Spleen (tissue), 11 donors: ENCODE measurements at regions not wholly inside any gene's neighbourhood (a gene's known extent, or its start where the extent isn't known, plus 50 kb on each side); places are given as distances from the start of the nearest gene placed in this dataset.

ENCODE experiments used
- DNase-seq: peaks from one replicate; pipeline ENCODE4 v3.0.0-alpha.2; 2020
- H3K27ac ChIP-seq, 8 donors: fragments of 200-600 bp; sonication (generic) in 7 of 8; 1 replicate in 4 of 8; 2 replicates in 4 of 8; pipeline versions ENCODE4 v1.5.0 to v1.8.0; 2016 to 2021; ENCODE audit warnings: inconsistent platforms in 4 of 8, mild to moderate bottlenecking in 4 of 8, moderate library complexity in 1 of 8
- H3K27me3 ChIP-seq, 7 donors: fragments of 200-600 bp; sonication (generic) in 6 of 7; replicated peaks in 1 of 7; 1 replicate in 4 of 7; 2 replicates in 3 of 7; pipeline versions ENCODE4 v1.5.0 to v1.8.0; 2016 to 2021; ENCODE audit warnings: inconsistent platforms in 3 of 7, mild to moderate bottlenecking in 1 of 7
- H3K36me3 ChIP-seq, 6 donors: fragments of 200-600 bp; sonication (generic) in 5 of 6; 1 replicate in 4 of 6; 2 replicates in 2 of 6; pipeline versions ENCODE4 v1.5.0 to v1.8.0; 2016 to 2021; ENCODE audit warnings: inconsistent platforms in 2 of 6
- H3K4me1 ChIP-seq, 6 donors: fragments of 200-600 bp; sonication (generic) in 5 of 6; 1 replicate in 3 of 6; 2 replicates in 3 of 6; pipeline versions ENCODE4 v1.5.0 to v1.8.0; 2016 to 2021; ENCODE audit warnings: inconsistent platforms in 3 of 6
- H3K4me3 ChIP-seq, 8 donors: fragments of 200-600 bp; sonication (generic) in 7 of 8; 1 replicate in 4 of 8; 2 replicates in 4 of 8; pipeline versions ENCODE4 v1.5.0 to v1.8.0; 2016 to 2021; ENCODE audit warnings: inconsistent platforms in 4 of 8, mild to moderate bottlenecking in 4 of 8, moderate library complexity in 2 of 8
- H3K9me3 ChIP-seq, 8 donors: fragments of 200-600 bp; sonication (generic) in 7 of 8; 1 replicate in 4 of 8; 2 replicates in 4 of 8; pipeline versions ENCODE4 v1.5.0 to v1.8.0; 2016 to 2021; ENCODE audit warnings: inconsistent platforms in 4 of 8
- CTCF ChIP-seq, 11 experiments: fragments of 200-600 bp in 7 of 11; fragments of 450-650 bp in 4 of 11; sonication (generic) in 4 of 11; IDR thresholded peaks in 8 of 11; conservative IDR thresholded peaks in 3 of 11; 1 replicate in 7 of 11; 2 replicates in 4 of 11; pipeline versions ENCODE4 v1.4.0 to v1.8.0; 2016 to 2021; ENCODE audit warnings: antibody characterized with exemption in 11 of 11, inconsistent platforms in 4 of 11, mild to moderate bottlenecking in 1 of 11
- POLR2A ChIP-seq, 3 donors: fragments of 450-650 bp; IDR thresholded peaks; one replicate each; pipeline ENCODE4 v1.5.1; 2017; ENCODE audit warnings: antibody characterized with exemption in 3 of 3, mild to moderate bottlenecking in 1 of 3
- POLR2AphosphoS5 ChIP-seq, 3 donors: sonication (generic); formaldehyde crosslinking; IDR thresholded peaks; one replicate each; pipeline ENCODE4 v1.5.1; 2017; ENCODE audit warnings: antibody characterized with exemption in 3 of 3
- WGBS, 5 donors: extraction: QIAGEN DNeasy Blood & Tissue Kit in 3 of 5; methylation state at CpG; one replicate each; pipeline versions ENCODE4 v1.1.5 to v1.1.7; 2013 to 2018; 5-methylcytosine and 5-hydroxymethylcytosine counted together
- intact Hi-C: fragments of 100-400 bp; cut with DNase I; formaldehyde crosslinking; loops from one replicate; pipeline ENCODE4 v1.15.0; 2023; ENCODE audit warnings: low total_unique reads
- donor health status: healthy with polysubstance abuse.
- donor health status: DM: no; HTN: no; CAD: no; lungs with moderate emphysema.
- donor health status: DM: no; HTN: no; CAD: no.
- donor health status: Bipolar disorder and iron deficiency.
- donor health status: healthy.
- donor health status: DM: no; HTN: no; CAD: no.
- donor health status: DM: yes; HTN: yes; CAD: no.

- intact Hi-C loops: no loop called here
- no peak for DNase-seq
Measured at GRCh38 chr4:35649778-35650177, 594.5 kb downstream of the ARAP2 start.

GRCh38 chr4:35652197-35652596 lies 592.1 kb downstream of the ARAP2 start:
- H3K4me3 ChIP-seq: no peak overlapping the region
- no peak for DNase-seq
- no peaks in the 10 kb centered on the region for H3K27me3 ChIP-seq
- TF ChIP-seq POLR2AphosphoS5 (IDR thresholded peaks at IDR 0.05): no peak
- TF ChIP-seq CTCF (IDR thresholded peaks at IDR 0.05 in 8 of 11, conservative IDR thresholded peaks at IDR 0.05 in 3 of 11): no peak
- no peak for TF ChIP-seq POLR2A (IDR thresholded peaks at IDR 0.05)
- no peaks in the 10 kb centered on the region for H3K36me3 ChIP-seq
- H3K4me1 ChIP-seq: no peaks in the 10 kb centered on the region
- no peaks in the 10 kb centered on the region for H3K9me3 ChIP-seq
- 71 to 87% (median 77%) methylated on average over 4 of the region's 4 CpGs for WGBS, 5 donors
- H3K27ac ChIP-seq: no peak overlapping the region
- intact Hi-C loops: no loop called here

More at GRCh38 chr4:35649778-35650177, 594.5 kb downstream of the ARAP2 start:
- H3K9me3 ChIP-seq: no peaks in the 10 kb centered on the region
- H3K4me1 ChIP-seq: no peaks in the 10 kb centered on the region
- H3K36me3 ChIP-seq: no peaks in the 10 kb centered on the region
- no peak overlapping the region for H3K4me3 ChIP-seq
- H3K27ac ChIP-seq: no peak overlapping the region
- H3K27me3 ChIP-seq: no peaks in the 10 kb centered on the region
- TF ChIP-seq CTCF (IDR thresholded peaks at IDR 0.05 in 8 of 11, conservative IDR thresholded peaks at IDR 0.05 in 3 of 11) (no peak), POLR2A (IDR thresholded peaks at IDR 0.05) (no peak), POLR2AphosphoS5 (IDR thresholded peaks at IDR 0.05) (no peak)

- TF ChIP-seq CTCF (IDR thresholded peaks at IDR 0.05 in 8 of 11, conservative IDR thresholded peaks at IDR 0.05 in 3 of 11): no peak
- no peak for TF ChIP-seq POLR2AphosphoS5 (IDR thresholded peaks at IDR 0.05)
- no peak for TF ChIP-seq POLR2A (IDR thresholded peaks at IDR 0.05)
- no peak overlapping the region for H3K27ac ChIP-seq
- H3K9me3 ChIP-seq: no peaks in the 10 kb centered on the region
- no peaks in the 10 kb centered on the region for H3K36me3 ChIP-seq
- H3K4me1 ChIP-seq: no peaks in the 10 kb centered on the region
- H3K27me3 ChIP-seq: no peaks in the 10 kb centered on the region
- intact Hi-C loops: no loop called here
- DNase-seq: no peak
- H3K4me3 ChIP-seq: no peak overlapping the region
Measured at GRCh38 chr4:35653451-35653850, 590.9 kb downstream of the ARAP2 start.

DNA sequence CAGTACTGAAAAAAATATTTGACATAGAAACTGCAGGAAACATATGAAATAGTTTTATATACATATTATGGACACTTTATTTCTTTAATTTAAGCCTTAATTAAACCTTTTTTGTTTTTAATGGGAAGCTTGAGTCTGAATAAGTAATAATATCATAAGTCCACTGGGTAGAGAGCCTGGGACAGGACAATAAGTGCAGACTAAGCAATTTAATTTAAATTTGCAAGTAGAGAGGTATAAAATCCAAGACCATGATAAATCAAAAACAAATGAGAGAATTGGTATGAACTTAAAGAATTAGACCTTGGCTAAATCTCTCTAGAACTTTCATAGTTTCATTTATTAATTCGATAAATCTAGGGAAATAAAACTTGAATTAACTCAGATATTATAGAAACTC lies 571.2 kb downstream of the ARAP2 start:
- Histone ChIP-seq H3K4me3 (no peak overlapping the region), H3K27me3 (no peaks in the 10 kb centered on the region), H3K9me3 (peaks cover 0 to 4% (median 0%) of the 10 kb centered on the region in 8 donors), H3K36me3 (no peaks in the 10 kb centered on the region), H3K27ac (no peak overlapping the region), H3K4me1 (no peaks in the 10 kb centered on the region)
- DNase-seq: no peak
- intact Hi-C loops: no loop called here
- TF ChIP-seq CTCF (IDR thresholded peaks at IDR 0.05 in 8 of 11, conservative IDR thresholded peaks at IDR 0.05 in 3 of 11): no peak
- 51 to 89% (median 79%) methylated on average over 1 of the region's 1 CpG for WGBS, 5 donors
